Trophoblast cell (in vitro differentiated cells and primary cell): ENCODE measurements at regions not wholly inside any gene's neighbourhood (a gene's known extent, or its start where the extent isn't known, plus 50 kb on each side); places are given as distances from the start of the nearest gene placed in this dataset.
A peak's percentile ranks its signal among the peaks of the same experiment; 100 is the strongest.

ENCODE experiments used
- DNase-seq, 2 donors: peaks; one replicate each; pipeline ENCODE4 v3.0.0-alpha.2; 2016
- H2AFZ ChIP-seq: 2 replicates; pipeline ENCODE4 v1.6.1; 2013; ENCODE audit warnings: low read length, moderate library complexity, mild to moderate bottlenecking; ENCODE audit not compliant: insufficient read depth, poor library complexity
- H2AK5ac ChIP-seq: 2 replicates; pipeline ENCODE4 v1.6.1; 2013; ENCODE audit warnings: mild to moderate bottlenecking, low read length
- H2BK120ac ChIP-seq: 2 replicates; pipeline ENCODE4 v1.6.1; 2013; ENCODE audit warnings: low read length, mild to moderate bottlenecking, moderate library complexity; ENCODE audit not compliant: insufficient read depth, poor library complexity
- H2BK12ac ChIP-seq: 2 replicates; pipeline ENCODE4 v1.6.1; 2013; ENCODE audit warnings: mild to moderate bottlenecking, low read length, moderate library complexity
- H2BK5ac ChIP-seq: 2 replicates; pipeline ENCODE4 v1.6.1; 2013; ENCODE audit warnings: low read length, low read depth, moderate library complexity, mild to moderate bottlenecking; ENCODE audit not compliant: poor library complexity
- H3K14ac ChIP-seq: 2 replicates; pipeline ENCODE4 v1.6.1; 2013; ENCODE audit warnings: mild to moderate bottlenecking, low read length
- H3K18ac ChIP-seq: 2 replicates; pipeline ENCODE4 v1.6.1; 2013; ENCODE audit warnings: mild to moderate bottlenecking, low read length
- H3K23ac ChIP-seq: 2 replicates; pipeline ENCODE4 v1.6.1; 2013; ENCODE audit warnings: low read length
- H3K27ac ChIP-seq: 2 replicates; pipeline ENCODE4 v1.5.1; 2013; ENCODE audit warnings: low read depth, mild to moderate bottlenecking, inconsistent platforms, low read length, moderate library complexity
- H3K27me3 ChIP-seq: 2 replicates; pipeline ENCODE4 v1.6.1; 2013; ENCODE audit warnings: inconsistent platforms, mild to moderate bottlenecking, low read length, moderate library complexity; ENCODE audit not compliant: insufficient read depth
- H3K36me3 ChIP-seq, 2 experiments: 1 replicate in 1 of 2; 2 replicates in 1 of 2; pipeline ENCODE4 v1.6.1; 2013; ENCODE audit warnings: low read length in 2 of 2, mild to moderate bottlenecking in 2 of 2, moderate library complexity in 1 of 2; ENCODE audit not compliant: insufficient read depth in 2 of 2, control insufficient read depth in 1 of 2
- H3K4ac ChIP-seq: 2 replicates; pipeline ENCODE4 v1.6.1; 2013; ENCODE audit warnings: low read depth, mild to moderate bottlenecking, low read length, moderate library complexity
- H3K4me1 ChIP-seq, 2 experiments: 1 replicate in 1 of 2; 2 replicates in 1 of 2; pipeline ENCODE4 v1.6.1; 2013; ENCODE audit warnings: low read length in 2 of 2, mild to moderate bottlenecking in 2 of 2, moderate library complexity in 1 of 2; ENCODE audit not compliant: insufficient read depth in 2 of 2, control insufficient read depth in 1 of 2
- H3K4me2 ChIP-seq: 2 replicates; pipeline ENCODE4 v1.6.1; 2013; ENCODE audit warnings: inconsistent platforms, mild to moderate bottlenecking, low read length, moderate library complexity
- H3K4me3 ChIP-seq: 2 replicates; pipeline ENCODE4 v1.5.1; 2013; ENCODE audit warnings: mild to moderate bottlenecking, low read depth, low read length, inconsistent platforms
- H3K79me1 ChIP-seq: one replicate; pipeline ENCODE4 v1.6.1; 2013; ENCODE audit warnings: low read length
- H3K79me2 ChIP-seq: 2 replicates; pipeline ENCODE4 v1.6.1; 2013; ENCODE audit warnings: low read length, mild to moderate bottlenecking; ENCODE audit not compliant: control insufficient read depth, insufficient read depth, poor library complexity
- H3K9ac ChIP-seq: 2 replicates; pipeline ENCODE4 v1.6.1; 2013; ENCODE audit warnings: mild to moderate bottlenecking, low read length
- H3K9me3 ChIP-seq: 2 replicates; pipeline ENCODE4 v1.6.1; 2013; ENCODE audit warnings: low read depth, mild to moderate bottlenecking, control low read depth, inconsistent platforms, low read length; ENCODE audit not compliant: insufficient read depth
- H4K12ac ChIP-seq: 2 replicates; pipeline ENCODE4 v1.6.1; 2013; ENCODE audit warnings: low read depth, mild to moderate bottlenecking, low read length, moderate library complexity
- H4K8ac ChIP-seq: 2 replicates; pipeline ENCODE4 v1.6.1; 2013; ENCODE audit warnings: low read depth, mild to moderate bottlenecking, low read length, moderate library complexity
- H4K91ac ChIP-seq: one replicate; pipeline ENCODE4 v1.6.1; 2013; ENCODE audit warnings: low read depth, mild to moderate bottlenecking, low read length, moderate library complexity
- WGBS: extraction: QIAGEN DNeasy Blood & Tissue Kit; methylation state at CpG from one replicate; pipeline ENCODE4 v1.1.7; 2013; ENCODE audit warnings: missing lambda C conversion rate; ENCODE audit not compliant: insufficient read length, insufficient coverage; ENCODE audit errors: extremely low coverage; 5-methylcytosine and 5-hydroxymethylcytosine counted together

- Histone ChIP-seq H3K27me3 (no peaks in the 10 kb centered on the region), H3K9ac (no peak overlapping the region), H4K91ac (peak overlapping the region; percentile 35), H3K36me3 (no peaks in the 10 kb centered on the region), H2BK5ac (no peak overlapping the region), H3K18ac (no peak overlapping the region), H3K79me1 (peaks cover 6% of the 10 kb centered on the region), H3K4me1 (peaks cover 7% of the 10 kb centered on the region in 2 experiments), H3K4me2 (no peak overlapping the region), H2AK5ac (no peak overlapping the region), H3K4ac (no peak overlapping the region), H2AFZ (no peak overlapping the region), H2BK120ac (no peak overlapping the region), H2BK12ac (no peak overlapping the region), H4K12ac (no peak overlapping the region), H3K23ac (no peak overlapping the region), H3K79me2 (no peaks in the 10 kb centered on the region), H3K4me3 (no peak overlapping the region), H3K27ac (peak overlapping the region; percentile 87), H4K8ac (no peak overlapping the region), H3K9me3 (no peaks in the 10 kb centered on the region), H3K14ac (no peak overlapping the region)
- no CpG with 5 or more reads among the region's 1 CpG for WGBS
- no peak for DNase-seq
These were observed 58.3 kb upstream of the NEBL start for GRCh38 chr10:20955355-20955893.

- Histone ChIP-seq H3K4ac (no peak overlapping the region), H2AK5ac (no peak overlapping the region), H4K91ac (peak overlapping the region; percentile 70), H3K9ac (no peak overlapping the region), H2BK12ac (peak overlapping the region; percentile 81), H3K36me3 (no peaks in the 10 kb centered on the region), H3K27me3 (no peaks in the 10 kb centered on the region), H4K8ac (peak overlapping the region; percentile 77), H3K27ac (peak overlapping the region; percentile 87), H2BK5ac (peak overlapping the region; percentile 78), H3K79me2 (no peaks in the 10 kb centered on the region), H3K23ac (no peak overlapping the region), H3K4me2 (peak overlapping the region; percentile 9), H3K18ac (peak overlapping the region; percentile 60), H4K12ac (peak overlapping the region; percentile 54), H2BK120ac (peak overlapping the region; percentile 79), H3K4me3 (no peak overlapping the region), H3K79me1 (peaks cover 6% of the 10 kb centered on the region), H2AFZ (no peak overlapping the region), H3K9me3 (no peaks in the 10 kb centered on the region), H3K4me1 (peaks cover 7% of the 10 kb centered on the region in 2 experiments), H3K14ac (peak overlapping the region; percentile 61)
- WGBS = no CpG with 5 or more reads among the region's 5 CpGs
- no peak for DNase-seq
These were observed 57.4 kb upstream of the NEBL start for GRCh38 chr10:20954519-20954918.

GRCh38 chr10:20953120-20953519 is 56.0 kb upstream of the NEBL start:
- DNase-seq = no peak
- H3K4ac ChIP-seq = no peak overlapping the region
- peak overlapping the region; percentile 43 for H4K91ac ChIP-seq
- H3K4me3 ChIP-seq = no peak overlapping the region
- no peak overlapping the region for H3K18ac ChIP-seq
- H2AK5ac ChIP-seq = no peak overlapping the region
- no peaks in the 10 kb centered on the region for H3K9me3 ChIP-seq
- no peak overlapping the region for H3K23ac ChIP-seq
- no peak overlapping the region for H3K27ac ChIP-seq
- H3K4me1 ChIP-seq = peaks cover 7% of the 10 kb centered on the region in 2 experiments
- no peaks in the 10 kb centered on the region for H3K36me3 ChIP-seq
- H3K9ac ChIP-seq = no peak overlapping the region
- peak overlapping the region; percentile 73 for H4K8ac ChIP-seq
- no peak overlapping the region for H3K4me2 ChIP-seq
- H2AFZ ChIP-seq = no peak overlapping the region
- no peaks in the 10 kb centered on the region for H3K27me3 ChIP-seq
- no CpG with 5 or more reads among the region's 3 CpGs for WGBS
- H4K12ac ChIP-seq = no peak overlapping the region
- no peak overlapping the region for H2BK5ac ChIP-seq
- H2BK12ac ChIP-seq = peak overlapping the region; percentile 76
- peak overlapping the region; percentile 37 for H3K14ac ChIP-seq
- peaks cover 6% of the 10 kb centered on the region for H3K79me1 ChIP-seq
- H3K79me2 ChIP-seq = no peaks in the 10 kb centered on the region
- no peak overlapping the region for H2BK120ac ChIP-seq

- H3K9ac ChIP-seq = no peak overlapping the region
These were observed 52.9 kb upstream of the NEBL start for GRCh38 chr10:20949967-20950366.

More at GRCh38 chr10:20949967-20950366, 52.9 kb upstream of the NEBL start:
- no peak overlapping the region for H3K4me3 ChIP-seq
- no peak overlapping the region for H2AFZ ChIP-seq
- no peaks in the 10 kb centered on the region for H3K27me3 ChIP-seq
- H3K36me3 ChIP-seq = peaks cover 0 to 2% of the 10 kb centered on the region in 2 experiments
- WGBS = no CpG with 5 or more reads among the region's 6 CpGs
- H3K4me2 ChIP-seq = no peak overlapping the region
- H4K91ac ChIP-seq = no peak overlapping the region
- no peak overlapping the region for H3K23ac ChIP-seq
- H4K12ac ChIP-seq = no peak overlapping the region
- H3K27ac ChIP-seq = no peak overlapping the region
- no peak overlapping the region for H2AK5ac ChIP-seq
- no peak overlapping the region for H2BK5ac ChIP-seq
- no peak overlapping the region for H3K18ac ChIP-seq
- H3K9me3 ChIP-seq = no peaks in the 10 kb centered on the region
- no peak for DNase-seq
- no peak overlapping the region for H3K4ac ChIP-seq
- no peaks in the 10 kb centered on the region for H3K79me2 ChIP-seq
- H3K14ac ChIP-seq = no peak overlapping the region
- no peak overlapping the region for H4K8ac ChIP-seq
- peaks cover 6% of the 10 kb centered on the region for H3K79me1 ChIP-seq
- H2BK12ac ChIP-seq = no peak overlapping the region
- H3K4me1 ChIP-seq = peaks cover 7% of the 10 kb centered on the region in 2 experiments
- no peak overlapping the region for H2BK120ac ChIP-seq
